Epithelial cell of prostate (primary cell): ENCODE measurements at regions not wholly inside any gene's neighbourhood (a gene's known extent, or its start where the extent isn't known, plus 50 kb on each side); places are given as distances from the start of the nearest gene placed in this dataset.

ENCODE experiments used
- DNase-seq: peaks from one replicate; pipeline ENCODE4 v3.0.0-alpha.2; 2011; ENCODE audit warnings: low read depth, low spot score
- H3K27ac ChIP-seq: fragments of 450-650 bp; 2 replicates; pipeline ENCODE4 v1.5.1; 2017; ENCODE audit warnings: mild to moderate bottlenecking

DNA sequence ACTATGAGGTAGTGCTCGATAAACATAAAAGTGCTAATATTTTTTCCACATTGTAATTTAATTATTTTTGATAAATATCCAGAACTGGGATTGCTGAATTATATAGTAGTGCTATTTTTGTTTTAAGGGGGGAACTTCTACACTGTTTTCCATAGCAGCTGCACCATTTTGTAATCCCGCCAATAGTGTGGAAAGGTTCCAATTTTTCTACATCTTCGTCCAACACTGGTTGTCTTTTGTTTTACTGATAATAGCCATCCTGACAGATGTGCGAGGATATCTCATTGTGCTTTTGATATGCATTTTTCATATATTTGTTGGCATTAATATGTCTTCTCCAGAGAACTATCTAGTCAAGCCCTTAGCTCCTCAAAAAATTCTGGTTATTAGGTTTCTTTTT lies 259.6 kb upstream of the KCNJ16 start:
- no peak for DNase-seq

DNA sequence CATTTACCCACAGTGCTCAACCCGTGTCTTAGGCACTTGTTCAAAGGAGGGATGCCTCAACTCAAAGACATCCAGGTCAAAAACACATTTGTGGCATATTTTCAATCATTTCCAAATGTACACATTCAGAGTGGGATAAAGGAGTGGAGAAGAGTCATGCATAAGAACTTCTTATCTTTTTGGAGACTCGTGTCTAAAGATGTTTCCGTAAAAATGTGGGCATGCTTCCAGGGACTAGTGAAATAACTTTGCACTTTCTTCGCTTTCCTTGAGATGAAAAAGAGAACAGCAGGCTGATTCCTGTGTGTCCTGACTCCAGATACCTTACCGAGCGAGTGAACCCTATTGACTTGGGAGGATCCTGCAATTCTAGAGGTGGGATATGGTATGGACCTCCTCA lies 256.6 kb upstream of the KCNJ16 start:
- H3K27ac ChIP-seq: no peak overlapping the region
- no peak for DNase-seq

More for the DNA sequence above, 259.6 kb upstream of the KCNJ16 start:
- H3K27ac ChIP-seq: no peak overlapping the region

DNA sequence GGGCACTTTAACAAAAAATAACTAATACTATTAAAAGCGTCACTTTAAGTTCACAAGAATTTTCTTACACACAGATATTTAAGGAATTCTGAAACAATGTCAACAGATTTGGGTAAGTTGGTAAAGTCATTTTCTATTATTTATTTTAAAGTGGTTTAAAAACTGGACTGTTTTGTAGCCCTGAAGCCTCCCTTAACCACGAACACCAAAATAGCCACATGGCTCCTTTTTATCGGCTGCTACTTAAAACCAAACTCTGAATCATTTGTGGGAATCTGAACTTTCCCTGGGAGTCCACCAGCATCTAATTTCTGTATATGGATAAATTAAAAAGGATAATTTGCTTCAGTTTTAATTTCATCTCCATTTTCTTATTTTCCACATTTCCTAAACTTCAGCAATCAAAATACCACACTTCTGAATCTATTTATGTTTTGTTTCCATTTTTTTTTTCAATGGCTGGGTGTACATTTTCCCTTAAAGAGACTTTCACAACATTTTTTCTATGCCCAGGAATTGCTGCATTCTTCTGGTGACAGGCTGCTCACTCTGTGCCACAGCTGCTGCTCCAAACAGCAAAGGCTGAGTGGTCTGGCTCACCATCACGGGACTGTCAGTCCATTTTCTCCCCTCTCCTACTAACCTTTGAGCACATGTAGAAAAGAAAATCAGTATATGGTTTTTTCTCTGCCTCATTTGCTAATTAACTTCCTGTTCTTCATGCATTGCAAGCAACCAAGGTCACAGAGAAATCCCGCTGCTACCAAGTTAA lies 255.5 kb upstream of the KCNJ16 start:
- no peak for DNase-seq
- H3K27ac ChIP-seq: no peak overlapping the region

- H3K27ac ChIP-seq: no peak overlapping the region
- DNase-seq: no peak
These were observed 254.1 kb upstream of the KCNJ16 start for GRCh38 chr17:69820876-69821473.

- H3K27ac ChIP-seq: no peak overlapping the region
- no peak for DNase-seq
These were observed 252.6 kb upstream of the KCNJ16 start for GRCh38 chr17:69822314-69822875.

DNA sequence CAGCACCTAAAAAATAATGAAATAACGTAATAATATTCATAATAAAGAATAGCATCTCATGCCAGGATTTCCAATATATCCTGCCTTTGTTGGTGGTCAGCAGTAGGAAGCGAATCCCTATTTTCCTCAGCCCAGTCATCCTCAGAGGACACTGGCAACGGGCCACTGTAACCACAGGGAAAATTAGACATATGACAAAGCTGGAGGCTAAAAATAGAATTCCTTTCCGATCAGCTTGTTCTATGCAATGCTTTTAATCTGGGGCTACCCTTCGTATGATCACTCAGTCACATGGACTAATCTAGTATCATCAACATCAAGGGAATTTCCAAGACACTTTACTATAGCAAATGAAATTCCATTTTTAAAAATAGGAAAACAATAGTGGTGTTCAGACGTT lies 246.9 kb upstream of the KCNJ16 start:
- no peak overlapping the region for H3K27ac ChIP-seq
- DNase-seq: no peak

- no peak overlapping the region for H3K27ac ChIP-seq
- no peak for DNase-seq
These were observed 240.5 kb upstream of the KCNJ16 start for GRCh38 chr17:69834494-69834893.

GRCh38 chr17:69851736-69852135 lies 223.3 kb upstream of the KCNJ16 start:
- no peak overlapping the region for H3K27ac ChIP-seq
- no peak for DNase-seq

- DNase-seq: no peak
These were observed 221.3 kb upstream of the KCNJ16 start for GRCh38 chr17:69853541-69854224.

GRCh38 chr17:69854225-69854780 lies 220.7 kb upstream of the KCNJ16 start:
- DNase-seq: no peak
- H3K27ac ChIP-seq: no peak overlapping the region

More at GRCh38 chr17:69853541-69854224, 221.3 kb upstream of the KCNJ16 start:
- H3K27ac ChIP-seq: no peak overlapping the region

DNA sequence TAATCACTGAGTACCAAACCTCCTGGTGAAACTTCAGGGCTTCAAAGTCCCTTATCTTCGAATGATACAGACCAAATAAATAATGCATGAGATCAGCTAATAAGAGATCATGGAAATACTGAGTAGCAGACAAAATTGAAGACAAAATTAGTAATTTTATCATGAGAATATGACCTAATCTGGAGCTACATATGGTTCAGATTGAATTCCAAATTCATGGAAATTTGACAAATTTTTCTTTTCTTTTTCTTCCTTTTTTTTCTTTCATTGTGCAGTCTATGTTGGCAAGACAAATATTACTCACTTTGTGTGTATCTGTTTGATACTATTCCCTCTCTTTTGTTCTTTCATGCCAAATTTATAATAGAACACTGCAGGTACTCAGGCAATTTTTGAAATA lies 218.1 kb upstream of the KCNJ16 start:
- no peak for DNase-seq
- H3K27ac ChIP-seq: peak overlapping the region; percentile 59

DNA sequence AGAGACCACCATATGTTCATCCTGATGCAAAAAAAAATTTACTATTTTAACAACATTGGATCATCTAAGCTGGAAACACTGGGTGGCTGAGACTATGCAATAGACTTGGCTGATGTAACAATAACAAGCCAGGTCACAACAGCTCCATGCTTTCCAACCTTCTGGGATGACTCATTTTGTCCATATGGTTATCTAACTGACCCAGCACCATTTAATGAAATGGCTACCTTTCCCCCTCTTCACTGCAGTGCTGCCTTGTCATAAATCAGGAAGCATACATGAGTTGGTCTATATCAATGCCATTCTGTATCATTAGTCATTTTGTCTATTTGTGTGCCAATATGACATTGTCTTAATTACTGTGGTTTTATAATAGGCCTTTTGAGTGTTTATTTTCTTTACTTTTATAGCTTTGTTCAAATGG lies 217.6 kb upstream of the KCNJ16 start:
- peak; percentile 22 for DNase-seq
- H3K27ac ChIP-seq: peak overlapping the region; percentile 59

DNA sequence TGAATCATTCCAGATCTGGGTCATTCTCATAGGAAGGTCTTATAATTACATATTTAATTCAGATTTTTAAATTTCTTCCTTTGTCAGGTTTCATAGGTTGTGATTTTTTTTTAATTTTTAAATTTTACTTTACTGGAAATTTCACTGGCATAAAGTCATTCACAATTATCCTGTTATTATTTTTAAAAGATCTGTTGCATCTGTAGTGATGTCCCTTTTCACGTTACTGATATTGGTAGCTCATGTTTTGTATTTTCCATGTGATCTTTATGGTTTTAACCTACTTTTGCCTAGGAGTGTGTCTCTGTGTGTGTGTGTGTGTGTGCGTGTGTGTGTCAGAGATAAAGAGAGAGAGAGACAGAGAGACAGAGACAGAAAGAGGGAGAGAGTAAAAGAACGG lies 216.6 kb upstream of the KCNJ16 start:
- DNase-seq: no peak
- H3K27ac ChIP-seq: no peak overlapping the region

GRCh38 chr17:69860142-69860680 lies 214.8 kb upstream of the KCNJ16 start:
- peak overlapping the region; percentile 19 for H3K27ac ChIP-seq
- no peak for DNase-seq

- DNase-seq: no peak
- no peak overlapping the region for H3K27ac ChIP-seq
These were observed 210.6 kb upstream of the KCNJ16 start for GRCh38 chr17:69864462-69864861.

GRCh38 chr17:69869667-69870066 lies 205.4 kb upstream of the KCNJ16 start:
- DNase-seq: no peak
- peak overlapping the region; percentile 78 for H3K27ac ChIP-seq

DNA sequence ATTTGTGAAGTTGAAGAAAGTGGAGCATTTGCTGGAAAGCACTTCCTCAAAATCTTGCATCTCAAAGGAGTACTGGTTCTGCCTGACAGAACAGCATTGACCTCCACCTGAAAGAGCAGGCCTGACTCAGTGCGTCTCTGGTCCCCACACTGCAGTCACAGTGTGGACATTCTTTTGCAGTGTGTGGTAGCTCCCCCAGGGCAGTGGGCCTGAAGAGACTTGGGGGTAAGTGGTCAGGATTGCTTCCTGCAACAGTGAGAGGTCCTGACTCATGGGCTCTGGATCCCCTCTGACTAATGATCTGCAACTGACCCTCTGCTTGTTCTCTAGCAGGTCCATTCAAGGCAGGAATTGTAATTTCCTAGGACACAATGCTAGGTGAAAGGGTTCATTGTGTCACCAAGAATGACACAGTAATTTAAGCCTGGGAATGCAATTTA lies 204.9 kb upstream of the KCNJ16 start:
- DNase-seq: peak; percentile 20
- peak overlapping the region; percentile 78 for H3K27ac ChIP-seq

- DNase-seq: no peak
- peak overlapping the region; percentile 78 for H3K27ac ChIP-seq
These were observed 204.2 kb upstream of the KCNJ16 start for GRCh38 chr17:69870751-69871199.

GRCh38 chr17:69871318-69871717 lies 203.7 kb upstream of the KCNJ16 start:
- H3K27ac ChIP-seq: peak overlapping the region; percentile 78
- DNase-seq: no peak

- H3K27ac ChIP-seq: no peak overlapping the region
- DNase-seq: no peak
These were observed 202.3 kb upstream of the KCNJ16 start for GRCh38 chr17:69872675-69873262.
